GM18499 (cell line): ENCODE measurements at regions not wholly inside any gene's neighbourhood (a gene's known extent, or its start where the extent isn't known, plus 50 kb on each side); places are given as distances from the start of the nearest gene placed in this dataset.

ENCODE experiments used
- ATAC-seq: cut with Tn5 transposase; IDR thresholded peaks from one replicate; pipeline ENCODE4 v1.9.1; 2021; ENCODE audit warnings: moderate number of reproducible peaks; ENCODE audit not compliant: insufficient read depth, unreplicated experiment

GRCh38 chr11:81932303-81932702 lies 801.4 kb downstream of the FAM181B start:
- ATAC-seq, result no peak

- no peak for ATAC-seq
These were observed 813.5 kb downstream of the FAM181B start for GRCh38 chr11:81920205-81920604.

GRCh38 chr11:81916451-81916850 lies 817.2 kb downstream of the FAM181B start:
- no peak for ATAC-seq

- ATAC-seq, result no peak
These were observed 818.6 kb downstream of the FAM181B start for GRCh38 chr11:81915045-81915444.

GRCh38 chr11:81913793-81914192 lies 819.9 kb downstream of the FAM181B start:
- no peak for ATAC-seq

- no peak for ATAC-seq
These were observed 825.7 kb downstream of the FAM181B start for GRCh38 chr11:81907996-81908395.

GRCh38 chr11:81899156-81899555 lies 834.5 kb downstream of the FAM181B start:
- no peak for ATAC-seq

GRCh38 chr11:81897639-81898038 lies 836.0 kb downstream of the FAM181B start:
- ATAC-seq, result no peak

- no peak for ATAC-seq
These were observed 838.4 kb downstream of the FAM181B start for GRCh38 chr11:81895258-81895657.

GRCh38 chr11:81892770-81893635 lies 840.7 kb downstream of the FAM181B start:
- no peak for ATAC-seq

- no peak for ATAC-seq
These were observed 845.3 kb downstream of the FAM181B start for GRCh38 chr11:81888391-81888790.

GRCh38 chr11:81887671-81888070 lies 846.0 kb downstream of the FAM181B start:
- ATAC-seq, result no peak

- ATAC-seq, result no peak
These were observed 847.1 kb downstream of the FAM181B start for GRCh38 chr11:81886406-81887075.

- peak; percentile 35 for ATAC-seq
These were observed 859.0 kb downstream of the FAM181B start for GRCh38 chr11:81874635-81875034.

- ATAC-seq, result no peak
These were observed 862.8 kb downstream of the FAM181B start for GRCh38 chr11:81870815-81871214.

- ATAC-seq, result peak; percentile 41
These were observed 863.6 kb downstream of the FAM181B start for GRCh38 chr11:81870066-81870412.

GRCh38 chr11:81869351-81870065 lies 864.2 kb downstream of the FAM181B start:
- peak; percentile 95 for ATAC-seq

- no peak for ATAC-seq
These were observed 866.8 kb downstream of the FAM181B start for GRCh38 chr11:81866896-81867295.

GRCh38 chr11:81857386-81857785 lies 876.3 kb downstream of the FAM181B start:
- no peak for ATAC-seq

- ATAC-seq, result no peak
These were observed 879.9 kb downstream of the FAM181B start for GRCh38 chr11:81853791-81854190.

- ATAC-seq, result no peak
These were observed 880.8 kb downstream of the FAM181B start for GRCh38 chr11:81852896-81853295.
